ENCODE measurements at regions not wholly inside any gene's neighbourhood (a gene's known extent, or its start where the extent isn't known, plus 50 kb on each side); places are given as distances from the start of the nearest gene placed in this dataset.

- TF ChIP-seq CTCF (IDR thresholded peaks at IDR 0.05) (no peak), POLR2A (IDR thresholded peaks at IDR 0.05) (no peak)
Observed at GRCh38 chr4:137994853-137995252, 247.3 kb downstream of the SLC7A11 start.

All from testis (tissue), 2 donors.